ENCODE measurements at regions not wholly inside any gene's neighbourhood (a gene's known extent, or its start where the extent isn't known, plus 50 kb on each side); places are given as distances from the start of the nearest gene placed in this dataset.

DNA sequence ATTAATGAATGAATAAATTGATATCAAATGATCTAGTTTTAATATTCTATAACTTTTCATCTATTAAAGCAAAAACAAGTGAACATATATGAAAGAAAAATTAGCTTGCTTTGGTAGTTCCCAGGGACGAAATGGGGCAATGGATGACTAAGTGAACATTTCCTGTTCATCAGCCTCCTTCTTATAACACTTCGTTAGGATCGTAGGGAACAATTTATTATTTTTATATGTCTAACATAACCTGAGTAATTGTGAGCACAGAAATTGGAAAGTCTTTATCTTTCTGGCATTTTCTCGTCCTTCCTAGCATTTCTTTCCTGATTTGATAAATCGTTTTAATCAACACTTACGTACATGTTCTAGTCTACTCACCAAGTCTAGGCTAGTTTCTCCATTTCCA lies 59.1 kb upstream of the PPP1R3C start:
- TF ChIP-seq, protein P1, sequence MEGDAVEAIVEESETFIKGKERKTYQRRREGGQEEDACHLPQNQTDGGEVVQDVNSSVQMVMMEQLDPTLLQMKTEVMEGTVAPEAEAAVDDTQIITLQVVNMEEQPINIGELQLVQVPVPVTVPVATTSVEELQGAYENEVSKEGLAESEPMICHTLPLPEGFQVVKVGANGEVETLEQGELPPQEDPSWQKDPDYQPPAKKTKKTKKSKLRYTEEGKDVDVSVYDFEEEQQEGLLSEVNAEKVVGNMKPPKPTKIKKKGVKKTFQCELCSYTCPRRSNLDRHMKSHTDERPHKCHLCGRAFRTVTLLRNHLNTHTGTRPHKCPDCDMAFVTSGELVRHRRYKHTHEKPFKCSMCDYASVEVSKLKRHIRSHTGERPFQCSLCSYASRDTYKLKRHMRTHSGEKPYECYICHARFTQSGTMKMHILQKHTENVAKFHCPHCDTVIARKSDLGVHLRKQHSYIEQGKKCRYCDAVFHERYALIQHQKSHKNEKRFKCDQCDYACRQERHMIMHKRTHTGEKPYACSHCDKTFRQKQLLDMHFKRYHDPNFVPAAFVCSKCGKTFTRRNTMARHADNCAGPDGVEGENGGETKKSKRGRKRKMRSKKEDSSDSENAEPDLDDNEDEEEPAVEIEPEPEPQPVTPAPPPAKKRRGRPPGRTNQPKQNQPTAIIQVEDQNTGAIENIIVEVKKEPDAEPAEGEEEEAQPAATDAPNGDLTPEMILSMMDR (IDR thresholded peaks at IDR 0.05; ENCODE audit: borderline replicate concordance, insufficient read depth, low read depth, low read length): no peak

DNA sequence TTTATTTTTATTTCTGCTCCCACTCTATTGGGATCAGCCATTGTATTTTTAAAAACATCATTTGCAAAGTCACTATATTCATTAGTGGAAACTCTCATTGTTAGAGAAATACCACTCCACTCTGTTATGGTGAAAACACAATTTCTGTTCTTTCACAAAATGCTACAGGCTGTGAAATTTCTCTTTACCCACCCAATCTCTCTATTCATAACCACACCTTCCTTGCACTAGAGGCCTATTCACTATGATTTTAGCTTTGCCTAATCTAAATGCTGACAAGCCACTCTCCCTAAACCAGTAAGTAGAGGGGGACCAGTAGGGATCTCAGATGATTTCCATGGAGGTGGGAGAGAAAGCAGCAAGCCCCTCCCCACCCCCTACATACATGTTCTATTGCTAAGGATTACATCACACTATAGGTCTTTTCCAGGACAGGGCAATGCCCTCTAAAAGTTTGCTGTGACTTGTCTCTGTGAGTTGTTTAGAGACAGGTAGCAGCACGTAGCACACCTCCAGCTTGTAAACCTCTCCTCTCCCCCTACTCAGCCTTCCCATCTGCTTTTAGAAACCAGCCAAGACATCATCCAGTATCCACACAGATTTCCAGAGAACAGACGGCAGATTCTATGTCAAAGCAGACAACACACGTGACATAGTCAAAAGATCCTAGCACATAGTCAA lies 58.3 kb upstream of the PPP1R3C start:
- no peak overlapping the region for H3K4me3 ChIP-seq (ENCODE audit: low read depth, low read length)
- TF ChIP-seq, protein P1 (IDR thresholded peaks at IDR 0.05; ENCODE audit: borderline replicate concordance, insufficient read depth, low read depth, low read length): no peak

More for the DNA sequence above, 59.1 kb upstream of the PPP1R3C start:
- H3K4me3 ChIP-seq (ENCODE audit: low read depth, low read length): no peak overlapping the region

DNA sequence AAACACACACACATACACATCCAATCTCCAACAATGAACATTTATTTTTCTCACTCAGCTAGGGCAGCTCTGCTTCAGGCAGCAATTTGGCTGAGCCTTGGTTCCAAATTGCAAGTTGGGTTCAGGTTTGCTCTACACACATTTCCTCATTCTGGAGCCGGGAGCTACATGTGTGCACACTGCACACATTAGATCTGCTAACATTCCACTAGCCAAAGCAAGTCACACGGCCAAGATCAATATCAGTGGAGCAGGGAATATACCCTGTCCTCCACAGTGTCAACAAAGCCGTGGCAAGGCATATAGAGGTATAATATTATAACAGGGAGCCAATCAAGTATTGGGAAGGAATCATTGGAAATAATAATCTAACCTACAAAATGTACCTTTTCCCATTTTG lies 57.5 kb upstream of the PPP1R3C start:
- TF ChIP-seq, protein P1 (IDR thresholded peaks at IDR 0.05; ENCODE audit: borderline replicate concordance, insufficient read depth, low read depth, low read length): no peak
- H3K4me3 ChIP-seq (ENCODE audit: low read depth, low read length): no peak overlapping the region

DNA sequence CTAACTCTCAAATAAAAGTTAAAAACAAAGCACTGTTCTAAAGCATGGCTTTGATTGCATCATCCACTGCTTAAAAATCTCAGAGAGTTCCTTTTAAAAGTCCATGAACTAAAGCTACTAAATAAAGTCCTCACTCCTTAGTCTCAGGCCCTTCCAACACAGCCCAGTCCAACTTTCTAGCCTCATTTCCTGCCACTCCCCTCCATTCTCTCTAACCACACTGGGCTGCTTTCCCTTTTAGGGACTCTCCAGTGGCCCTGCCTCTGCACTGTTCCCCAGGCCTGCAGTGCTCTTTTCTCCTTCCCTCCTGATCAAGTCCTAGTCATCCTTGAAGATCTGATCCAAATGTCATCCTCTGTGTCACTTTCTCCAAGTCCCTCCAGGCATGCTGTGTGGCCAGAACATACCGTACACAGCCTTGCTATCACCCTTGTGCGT lies 56.9 kb upstream of the PPP1R3C start:
- no peak overlapping the region for H3K4me3 ChIP-seq (ENCODE audit: low read depth, low read length)
- TF ChIP-seq, protein P1 (IDR thresholded peaks at IDR 0.05; ENCODE audit: borderline replicate concordance, insufficient read depth, low read depth, low read length): no peak

DNA sequence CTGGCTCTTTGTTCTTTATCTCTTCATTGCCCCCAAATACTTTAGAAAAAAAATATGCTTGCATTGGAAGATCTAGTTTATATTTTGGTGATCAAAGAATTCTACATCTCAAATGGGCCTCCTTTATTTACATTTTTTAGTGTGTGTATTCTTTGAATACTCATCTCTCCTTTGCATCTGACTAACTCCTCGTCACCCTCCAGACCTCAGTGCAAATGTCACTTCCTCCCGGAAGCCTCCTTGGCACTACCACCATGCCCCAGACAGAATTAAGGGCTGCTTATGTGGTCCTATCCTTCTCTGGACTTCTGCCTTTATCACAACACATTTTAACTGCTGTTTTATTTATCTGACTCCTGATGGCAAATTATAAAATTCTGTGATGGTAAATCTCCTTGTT lies 52.0 kb upstream of the PPP1R3C start:
- TF ChIP-seq, protein P1 (IDR thresholded peaks at IDR 0.05; ENCODE audit: borderline replicate concordance, insufficient read depth, low read depth, low read length): no peak
- no peak overlapping the region for H3K4me3 ChIP-seq (ENCODE audit: low read depth, low read length)

DNA sequence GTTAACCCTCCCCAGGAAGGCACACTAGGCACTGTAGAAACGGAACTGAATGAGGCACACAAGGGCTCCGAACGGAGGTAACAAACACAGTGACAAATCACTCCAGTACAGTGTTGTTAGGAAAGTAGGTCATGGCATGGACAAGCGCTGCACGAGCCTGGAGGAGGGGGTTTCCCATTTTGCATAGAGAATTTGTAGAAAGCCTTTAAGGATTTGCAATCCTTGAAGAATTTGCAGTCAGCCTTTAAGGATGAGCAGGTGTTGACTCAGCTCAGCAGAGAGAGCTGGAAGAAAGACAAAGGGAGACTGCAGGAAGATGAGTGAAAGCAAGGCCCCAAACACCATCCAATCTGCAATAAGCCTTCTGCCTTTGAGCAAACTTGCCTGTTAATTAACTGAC lies 51.1 kb upstream of the PPP1R3C start:
- no peak overlapping the region for H3K4me3 ChIP-seq (ENCODE audit: low read depth, low read length)
- TF ChIP-seq, protein P1 (IDR thresholded peaks at IDR 0.05; ENCODE audit: borderline replicate concordance, insufficient read depth, low read depth, low read length): no peak

DNA sequence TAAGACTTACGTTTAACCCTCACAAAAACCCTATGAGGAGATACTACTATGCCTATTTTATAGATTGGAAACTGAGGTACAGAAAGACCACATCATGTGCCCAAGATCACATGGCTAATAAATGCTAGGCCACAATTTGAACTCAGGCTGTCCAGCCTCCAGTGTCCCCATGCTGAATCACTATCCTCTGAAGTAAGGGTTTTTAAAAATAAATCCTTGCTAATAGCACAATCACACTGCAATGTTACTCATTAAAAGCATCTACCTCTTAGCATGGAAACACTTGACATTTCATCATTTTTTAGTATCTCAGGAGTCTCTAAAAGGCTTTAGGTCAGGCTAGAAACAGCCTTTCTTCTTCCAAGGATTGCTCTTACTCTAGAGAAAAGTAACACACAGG lies 50.0 kb upstream of the PPP1R3C start:
- TF ChIP-seq, protein P1 (IDR thresholded peaks at IDR 0.05; ENCODE audit: borderline replicate concordance, insufficient read depth, low read depth, low read length): no peak

More for the DNA sequence above, 50.0 kb upstream of the PPP1R3C start:
- no peak overlapping the region for H3K4me3 ChIP-seq (ENCODE audit: low read depth, low read length)

All from GM12875 (cell line).